PC-3 (cell line): ENCODE measurements at regions not wholly inside any gene's neighbourhood (a gene's known extent, or its start where the extent isn't known, plus 50 kb on each side); places are given as distances from the start of the nearest gene placed in this dataset.

Experiments used
- CTCF ChIP-seq: fragments of 300-600 bp; sonication (generic); conservative IDR thresholded peaks from 2 replicates; pipeline ENCODE4 v1.5.1; 2017; ENCODE audit warnings: antibody characterized with exemption, low read depth, mild to moderate bottlenecking, low read length
- EZH2 ChIP-seq: fragments of 300-600 bp; sonication (generic); IDR thresholded peaks from one replicate; pipeline ENCODE4 v1.6.1; 2017; ENCODE audit warnings: antibody characterized with exemption, mild to moderate bottlenecking, low read length; ENCODE audit not compliant: unreplicated experiment
- EZH2phosphoT487 ChIP-seq: fragments of 300-600 bp; sonication (generic); IDR thresholded peaks from 2 replicates; pipeline ENCODE4 v1.6.1; 2018; ENCODE audit warnings: mild to moderate bottlenecking, antibody characterized with exemption, low read length, borderline replicate concordance

GRCh38 chr20:10806539-10806938, 132.7 kb upstream of the JAG1 start:
- TF ChIP-seq CTCF = no peak
- TF ChIP-seq EZH2 = no peak
- TF ChIP-seq EZH2phosphoT487 = no peak
